H9 (cell line): ENCODE measurements at regions not wholly inside any gene's neighbourhood (a gene's known extent, or its start where the extent isn't known, plus 50 kb on each side); places are given as distances from the start of the nearest gene placed in this dataset.

Experiments used
- DNase-seq: peaks from one replicate; pipeline ENCODE4 v3.0.0-alpha.2; 2017
- H2AFZ ChIP-seq: one replicate; pipeline ENCODE4 v1.6.1; 2013; ENCODE audit warnings: mild to moderate bottlenecking, low read length, control low read depth, moderate library complexity
- H2AK5ac ChIP-seq: 2 replicates; pipeline ENCODE4 v1.6.1; 2013; ENCODE audit warnings: low read length, control low read depth, mixed read lengths; ENCODE audit not compliant: insufficient read length
- H2BK120ac ChIP-seq: one replicate; pipeline ENCODE4 v1.6.1; 2013; ENCODE audit warnings: low read depth, mild to moderate bottlenecking, low read length, control low read depth, inconsistent platforms; ENCODE audit not compliant: poor library complexity, severe bottlenecking
- H2BK12ac ChIP-seq: 2 replicates; pipeline ENCODE4 v1.6.1; 2013; ENCODE audit warnings: low read length, control low read depth, mixed read lengths, low read depth; ENCODE audit not compliant: insufficient read length
- H2BK15ac ChIP-seq: 2 replicates; pipeline ENCODE4 v1.6.1; 2013; ENCODE audit warnings: low read depth, low read length, control low read depth
- H2BK20ac ChIP-seq: one replicate; pipeline ENCODE4 v1.6.1; 2013; ENCODE audit warnings: low read depth, mild to moderate bottlenecking, low read length, control low read depth, inconsistent platforms; ENCODE audit not compliant: poor library complexity, severe bottlenecking
- H2BK5ac ChIP-seq: 2 replicates; pipeline ENCODE4 v1.6.1; 2013; ENCODE audit warnings: low read length, control low read depth, mixed read lengths; ENCODE audit not compliant: insufficient read length
- H3K14ac ChIP-seq: 2 replicates; pipeline ENCODE4 v1.6.1; 2013; ENCODE audit warnings: low read length, control low read depth; ENCODE audit not compliant: insufficient read depth
- H3K18ac ChIP-seq: 2 replicates; pipeline ENCODE4 v1.6.1; 2013; ENCODE audit warnings: low read depth, mild to moderate bottlenecking, mixed read lengths, low read length, control low read depth; ENCODE audit not compliant: insufficient read length
- H3K23ac ChIP-seq: 2 replicates; pipeline ENCODE4 v1.6.1; 2013; ENCODE audit warnings: low read length, control low read depth, mixed read lengths, low read depth; ENCODE audit not compliant: insufficient read length
- H3K23me2 ChIP-seq: 2 replicates; pipeline ENCODE4 v1.6.1; 2013; ENCODE audit warnings: low read depth, mild to moderate bottlenecking, mixed read lengths, low read length, control low read depth; ENCODE audit not compliant: insufficient read length, poor library complexity, severe bottlenecking
- H3K27ac ChIP-seq: 2 replicates; pipeline ENCODE4 v1.5.1; 2013; ENCODE audit warnings: low read length, control low read depth, mixed read lengths, low read depth; ENCODE audit not compliant: insufficient read length
- H3K27me3 ChIP-seq: 2 replicates; pipeline ENCODE4 v1.6.1; 2013; ENCODE audit warnings: low read length, control low read depth, inconsistent platforms; ENCODE audit not compliant: insufficient read depth
- H3K4ac ChIP-seq: 2 replicates; pipeline ENCODE4 v1.6.1; 2013; ENCODE audit warnings: low read depth, mild to moderate bottlenecking, control low read depth, inconsistent platforms, low read length, moderate library complexity
- H3K4me1 ChIP-seq: 2 replicates; pipeline ENCODE4 v1.6.1; 2013; ENCODE audit warnings: low read length, control low read depth, inconsistent platforms; ENCODE audit not compliant: insufficient read depth
- H3K4me2 ChIP-seq: 2 replicates; pipeline ENCODE4 v1.6.1; 2013; ENCODE audit warnings: low read length, control low read depth, mixed read lengths; ENCODE audit not compliant: insufficient read length, insufficient read depth
- H3K56ac ChIP-seq: 2 replicates; pipeline ENCODE4 v1.6.1; 2013; ENCODE audit warnings: low read depth, mild to moderate bottlenecking, mixed read lengths, low read length, control low read depth; ENCODE audit not compliant: insufficient read length
- H3K79me1 ChIP-seq: 2 replicates; pipeline ENCODE4 v1.6.1; 2013; ENCODE audit warnings: low read depth, mild to moderate bottlenecking, moderate library complexity, low read length, control low read depth, inconsistent platforms; ENCODE audit not compliant: insufficient read depth, poor library complexity, severe bottlenecking
- H3K79me2 ChIP-seq: 2 replicates; pipeline ENCODE4 v1.6.1; 2013; ENCODE audit warnings: low read length, control low read depth, inconsistent platforms; ENCODE audit not compliant: insufficient read depth
- H3K9ac ChIP-seq: 2 replicates; pipeline ENCODE4 v1.6.1; 2013; ENCODE audit warnings: low read length, control low read depth, mixed read lengths; ENCODE audit not compliant: insufficient read length; ENCODE audit errors: extremely low read depth
- H3K9me3 ChIP-seq: one replicate; pipeline ENCODE4 v1.6.1; 2013; ENCODE audit warnings: low read depth, low read length, inconsistent platforms; ENCODE audit not compliant: control insufficient read depth
- H3T11ph ChIP-seq: one replicate; pipeline ENCODE4 v1.6.1; 2013; ENCODE audit warnings: mild to moderate bottlenecking, low read length, control low read depth, inconsistent platforms
- H4K20me1 ChIP-seq: one replicate; pipeline ENCODE4 v1.6.1; 2013; ENCODE audit not compliant: control insufficient read depth, insufficient read length, insufficient read depth
- H4K5ac ChIP-seq: 2 replicates; pipeline ENCODE4 v1.6.1; 2013; ENCODE audit warnings: low read depth, mild to moderate bottlenecking, mixed read lengths, low read length, control low read depth; ENCODE audit not compliant: insufficient read length
- H4K8ac ChIP-seq: replicated peaks from 2 replicates; pipeline ENCODE4 v1.6.1; 2013; ENCODE audit warnings: low read length, control low read depth, mixed read lengths, low read depth; ENCODE audit not compliant: insufficient read length
- H4K91ac ChIP-seq: 2 replicates; pipeline ENCODE4 v1.6.1; 2013; ENCODE audit warnings: low read depth, mild to moderate bottlenecking, moderate library complexity, mixed read lengths, low read length, control low read depth; ENCODE audit not compliant: insufficient read length
- H3K27ac Mint-ChIP-seq, 3 experiments: 2 replicates in 2 of 3; 3 replicates in 1 of 3; pipeline ENCODE4 v1.8.0; 2020 to 2021; ENCODE audit warnings: mixed read lengths in 3 of 3, mild to moderate bottlenecking in 1 of 3, moderate library complexity in 1 of 3
- H3K27me3 Mint-ChIP-seq: 2 replicates; pipeline ENCODE4 v1.8.0; 2021; ENCODE audit warnings: low read depth, mild to moderate bottlenecking, moderate library complexity, mixed read lengths
- H3K36me3 Mint-ChIP-seq, 3 experiments: 2 replicates in 2 of 3; 3 replicates in 1 of 3; pipeline ENCODE4 v1.8.0; 2020 to 2021; ENCODE audit warnings: low read depth in 3 of 3, mixed read lengths in 3 of 3; ENCODE audit not compliant: insufficient read depth in 1 of 3
- H3K4me1 Mint-ChIP-seq, 2 experiments: 2 replicates each; pipeline ENCODE4 v1.8.0; 2020; ENCODE audit warnings: mixed read lengths in 2 of 2
- H3K4me3 Mint-ChIP-seq, 2 experiments: 2 replicates in 1 of 2; 3 replicates in 1 of 2; pipeline ENCODE4 v1.8.0; 2020 to 2021; ENCODE audit warnings: mild to moderate bottlenecking in 2 of 2, mixed read lengths in 2 of 2, moderate library complexity in 1 of 2
- H3K9me3 Mint-ChIP-seq, 2 experiments: 2 replicates in 1 of 2; 3 replicates in 1 of 2; pipeline ENCODE4 v1.8.0; 2020; ENCODE audit warnings: mild to moderate bottlenecking in 2 of 2, mixed read lengths in 2 of 2, moderate library complexity in 1 of 2
- CTCF ChIP-seq: fragments of 200-600 bp; sonication (generic); conservative IDR thresholded peaks from 3 replicates; pipeline ENCODE4 v1.8.0; 2021; ENCODE audit warnings: antibody characterized with exemption, mild to moderate bottlenecking
- WGBS: extraction: QIAGEN DNeasy Blood & Tissue Kit; methylation state at CpG from one replicate; pipeline ENCODE4 v1.1.7; 2013; ENCODE audit warnings: missing lambda C conversion rate, low lambda C conversion rate, mixed read lengths; ENCODE audit not compliant: insufficient read length; ENCODE audit errors: extremely low coverage; 5-methylcytosine and 5-hydroxymethylcytosine counted together

- no peak overlapping the region for H2BK15ac ChIP-seq
- H3K14ac ChIP-seq = no peak overlapping the region
- H3K23me2 ChIP-seq = no peaks in the 10 kb centered on the region
- H4K91ac ChIP-seq = no peak overlapping the region
- Mint-ChIP-seq H3K4me1 (no peaks in the 10 kb centered on the region), H3K9me3 (no peaks in the 10 kb centered on the region), H3K4me3 (no peak overlapping the region), H3K27me3 (no peaks in the 10 kb centered on the region), H3K27ac (no peak overlapping the region), H3K36me3 (no peaks in the 10 kb centered on the region)
- H2BK12ac ChIP-seq = no peak overlapping the region
- no peak overlapping the region for H2BK120ac ChIP-seq
- no peak overlapping the region for H2BK20ac ChIP-seq
- no peak overlapping the region for H4K8ac ChIP-seq
- H3K4ac ChIP-seq = no peak overlapping the region
- H3K56ac ChIP-seq = no peak overlapping the region
- TF ChIP-seq CTCF = no peak
- DNase-seq = no peak
- no peaks in the 10 kb centered on the region for H3K79me1 ChIP-seq
- no peaks in the 10 kb centered on the region for H4K20me1 ChIP-seq
- H2AFZ ChIP-seq = no peak overlapping the region
- H3K27me3 ChIP-seq = no peaks in the 10 kb centered on the region
- no peaks in the 10 kb centered on the region; the same call in 1 of the 2 replicates for H3K4me1 ChIP-seq
- H3K27ac ChIP-seq = no peak overlapping the region
- no CpG with 5 or more reads among the region's 3 CpGs for WGBS
- no peak overlapping the region for H3K18ac ChIP-seq
- H2AK5ac ChIP-seq = no peak overlapping the region
- H2BK5ac ChIP-seq = no peak overlapping the region
- no peak overlapping the region for H3K4me2 ChIP-seq
- no peaks in the 10 kb centered on the region for H3K9me3 ChIP-seq
- no peak overlapping the region for H4K5ac ChIP-seq
- no peak overlapping the region for H3K23ac ChIP-seq
- H3T11ph ChIP-seq = no peak overlapping the region
- H3K9ac ChIP-seq = no peak overlapping the region
- H3K79me2 ChIP-seq = no peaks in the 10 kb centered on the region
Observed at GRCh38 chr7:119562839-119563238, 710.1 kb upstream of the KCND2 start.
